Stimulated activated CD8-positive, alpha-beta memory T cell treated with anti-CD3 and anti-CD28 coated beads, Interleukin-4, amount 100 ng/mL, for 48 hours (primary cell): ENCODE measurements at regions not wholly inside any gene's neighbourhood (a gene's known extent, or its start where the extent isn't known, plus 50 kb on each side); places are given as distances from the start of the nearest gene placed in this dataset.
A peak's percentile ranks its signal among the peaks of the same experiment; 100 is the strongest.
"Not testable (repeated sequence)": the region's sequence is repeated elsewhere in the genome, so short reads cannot be mapped to it uniquely, and the experiment has no call there.

Source experiments
- DNase-seq: peaks from one replicate; pipeline ENCODE4 v3.0.0-alpha.2; 2020

GRCh38 chr3:195669310-195669709 lies 51.5 kb upstream of the MUC20 start:
- DNase-seq, result peak; percentile 75

GRCh38 chr3:195668131-195668766 lies 52.5 kb upstream of the MUC20 start:
- DNase-seq, result not testable (repeated sequence)

GRCh38 chr3:195665311-195665710 lies 55.5 kb upstream of the MUC20 start:
- DNase-seq, result not testable (repeated sequence)

- DNase-seq, result not testable (repeated sequence)
Observed at GRCh38 chr3:195664131-195664530, 56.6 kb upstream of the MUC20 start.

GRCh38 chr3:195659136-195659533 lies 61.6 kb upstream of the MUC20 start:
- not testable (repeated sequence) for DNase-seq

GRCh38 chr3:195658381-195659135 lies 62.2 kb upstream of the MUC20 start:
- DNase-seq, result not testable (repeated sequence)

- peak; percentile 94 for DNase-seq
Observed at GRCh38 chr3:195657475-195658372, 63.1 kb upstream of the MUC20 start.

GRCh38 chr3:195656091-195656490 lies 64.7 kb upstream of the MUC20 start:
- DNase-seq, result not testable (repeated sequence)

GRCh38 chr3:195654746-195655145 lies 66.0 kb upstream of the MUC20 start:
- not testable (repeated sequence) for DNase-seq

GRCh38 chr3:195654138-195654537 lies 66.6 kb upstream of the MUC20 start:
- not testable (repeated sequence) for DNase-seq

GRCh38 chr3:195653641-195654040 lies 67.1 kb upstream of the MUC20 start:
- DNase-seq, result not testable (repeated sequence)

- DNase-seq, result not testable (repeated sequence)
Observed at GRCh38 chr3:195647912-195648702, 64.4 kb upstream of the APOD start.

GRCh38 chr3:195645872-195646271 lies 62.1 kb upstream of the APOD start:
- DNase-seq, result not testable (repeated sequence)

GRCh38 chr3:195643245-195643644 lies 59.5 kb upstream of the APOD start:
- peak; percentile 21 for DNase-seq

- DNase-seq, result peak; percentile 21
Observed at GRCh38 chr3:195642311-195642710, 58.6 kb upstream of the APOD start.

GRCh38 chr3:195638456-195638855 lies 54.7 kb upstream of the APOD start:
- not testable (repeated sequence) for DNase-seq

- DNase-seq, result peak; percentile 43
Observed at GRCh38 chr3:195637473-195638233, 53.9 kb upstream of the APOD start.

GRCh38 chr3:195637011-195637410 lies 53.3 kb upstream of the APOD start:
- DNase-seq, result peak; percentile 28

GRCh38 chr3:195635898-195636685 lies 52.4 kb upstream of the APOD start:
- peak; percentile 34 for DNase-seq

GRCh38 chr3:195635262-195635873 lies 51.6 kb upstream of the APOD start:
- DNase-seq, result peak; percentile 24
